Heart left ventricle (tissue), 16 donors: ENCODE measurements at regions not wholly inside any gene's neighbourhood (a gene's known extent, or its start where the extent isn't known, plus 50 kb on each side); places are given as distances from the start of the nearest gene placed in this dataset.
"Not testable (repeated sequence)": the region's sequence is repeated elsewhere in the genome, so short reads cannot be mapped to it uniquely, and the experiment has no call there.

ENCODE experiments used
- ATAC-seq, 4 donors: fragments of 200-7000 bp; cut with Tn5 transposase; one replicate each; pipeline ENCODE4 v1.9.1; 2020 to 2022; ENCODE audit warnings: moderate library complexity in 4 of 4, mild to moderate bottlenecking in 3 of 4, moderate number of reproducible peaks in 1 of 4
- DNase-seq, 5 donors: peaks; one replicate each; pipeline ENCODE4 v3.0.0-alpha.2; 2020
- H3K27ac ChIP-seq, 12 donors: fragments of 200-600 bp; sonication (generic) in 4 of 12; one replicate each; pipeline versions ENCODE4 v1.5.0 to v1.8.0; 2016 to 2022; ENCODE audit warnings: mild to moderate bottlenecking in 2 of 12
- H3K27me3 ChIP-seq, 9 donors: fragments of 200-600 bp; sonication (generic) in 2 of 9; one replicate each; pipeline versions ENCODE4 v1.5.1 to v1.8.0; 2016 to 2022; ENCODE audit warnings: mild to moderate bottlenecking in 3 of 9
- H3K36me3 ChIP-seq, 9 donors: fragments of 200-600 bp; sonication (generic) in 2 of 9; one replicate each; pipeline versions ENCODE4 v1.5.0 to v1.8.0; 2018 to 2022; ENCODE audit warnings: mild to moderate bottlenecking in 2 of 9
- H3K4me1 ChIP-seq, 12 donors: fragments of 200-600 bp; sonication (generic) in 4 of 12; one replicate each; pipeline versions ENCODE4 v1.5.0 to v1.8.0; 2016 to 2022; ENCODE audit warnings: mild to moderate bottlenecking in 3 of 12
- H3K4me3 ChIP-seq, 12 donors: fragments of 200-600 bp; sonication (generic) in 4 of 12; one replicate each; pipeline versions ENCODE4 v1.5.0 to v1.8.0; 2017 to 2022; ENCODE audit warnings: mild to moderate bottlenecking in 9 of 12, moderate library complexity in 4 of 12
- H3K9me3 ChIP-seq, 12 donors: fragments of 200-600 bp; sonication (generic) in 4 of 12; one replicate each; pipeline versions ENCODE4 v1.5.0 to v1.8.0; 2016 to 2022; ENCODE audit warnings: mild to moderate bottlenecking in 1 of 12
- POLR2A ChIP-seq, 2 donors: fragments of 450-650 bp; IDR thresholded peaks; one replicate each; pipeline ENCODE4 v1.6.1; 2017; ENCODE audit warnings: antibody characterized with exemption in 2 of 2, mild to moderate bottlenecking in 2 of 2, moderate library complexity in 2 of 2
- WGBS, 4 donors: extraction: QIAGEN DNeasy Blood & Tissue Kit in 2 of 4; methylation state at CpG; one replicate each; pipeline versions ENCODE4 v1.1.5 to v1.1.7; 2013 to 2018; 5-methylcytosine and 5-hydroxymethylcytosine counted together
- intact Hi-C, 10 donors: fragments of 100-400 bp; cut with DNase I; formaldehyde crosslinking; loops; one replicate each; pipeline versions ENCODE4 v1.11.1 to v1.14.2; 2022
- TF ChIP-seq, protein P1 (sequence below), 12 donors: fragments of 200-600 bp; sonication (generic) in 4 of 12; IDR thresholded peaks; one replicate each; pipeline versions ENCODE4 v1.5.0 to v1.8.0; 2018 to 2022; ENCODE audit warnings: antibody characterized with exemption in 12 of 12, mild to moderate bottlenecking in 5 of 12
- donor health status: ischemic (EF 13 %, LVEDD 7.1; RV severe dilation, severe dysfunction).
- donor health status: healthy with polysubstance abuse.
- donor health status: DM: no; HTN: yes; CAD: no.
- donor health status: DM: no; HTN: no; CAD: no.
- donor health status: ischemic (EF 25% LVEDD 6.9; RV normal size, moderate dysfunction).
- donor health status: ischemic (EF 25% LVEDD 5.7; RV mildly dilated, moderate dysfunction).
- donor health status: healthy.
- donor health status: DM: yes; HTN: yes; CAD: no.
- donor health status: ischemic (EF 35%, LVEDD 5.7; RV mildly dilated, moderate dysfunction).
- donor health status: nonischemic (EF 11% LVEDD 7.7; RV severe dilation, severe dysfunction).
- donor health status: DM: yes; HTN: yes; CAD: no.
- donor health status: PGD.
- donor health status: ischemic (EF 29% LVEDD 5.4; RV normal size, mild dysfunction).
- donor health status: nonischemic (EF 23%, LVEDD 6.1; RV moderate dilation, normal function).

DNA sequence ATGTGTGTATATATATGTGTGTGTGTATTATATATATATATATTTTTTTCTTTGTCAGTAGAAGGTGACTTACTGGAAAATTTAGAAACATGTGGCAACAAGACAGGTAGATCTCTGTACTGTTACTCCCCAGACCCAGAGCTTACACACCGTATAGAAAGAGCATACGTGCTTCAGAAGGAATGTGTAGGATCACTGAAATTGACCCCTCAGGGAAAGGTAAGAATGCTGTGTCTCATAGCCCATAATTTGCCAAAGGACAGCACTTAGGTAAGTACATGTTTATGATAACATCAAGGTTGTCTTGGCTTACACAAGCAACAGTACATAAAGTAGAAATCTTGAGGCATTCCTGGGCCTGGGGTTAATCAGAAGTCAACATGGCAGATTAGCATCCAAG, 54.2 kb upstream of the PDE3B start:
- 89 to 96% (median 93%) methylated on average over 2 of the region's 2 CpGs for WGBS, 4 donors
- TF ChIP-seq, protein P1, sequence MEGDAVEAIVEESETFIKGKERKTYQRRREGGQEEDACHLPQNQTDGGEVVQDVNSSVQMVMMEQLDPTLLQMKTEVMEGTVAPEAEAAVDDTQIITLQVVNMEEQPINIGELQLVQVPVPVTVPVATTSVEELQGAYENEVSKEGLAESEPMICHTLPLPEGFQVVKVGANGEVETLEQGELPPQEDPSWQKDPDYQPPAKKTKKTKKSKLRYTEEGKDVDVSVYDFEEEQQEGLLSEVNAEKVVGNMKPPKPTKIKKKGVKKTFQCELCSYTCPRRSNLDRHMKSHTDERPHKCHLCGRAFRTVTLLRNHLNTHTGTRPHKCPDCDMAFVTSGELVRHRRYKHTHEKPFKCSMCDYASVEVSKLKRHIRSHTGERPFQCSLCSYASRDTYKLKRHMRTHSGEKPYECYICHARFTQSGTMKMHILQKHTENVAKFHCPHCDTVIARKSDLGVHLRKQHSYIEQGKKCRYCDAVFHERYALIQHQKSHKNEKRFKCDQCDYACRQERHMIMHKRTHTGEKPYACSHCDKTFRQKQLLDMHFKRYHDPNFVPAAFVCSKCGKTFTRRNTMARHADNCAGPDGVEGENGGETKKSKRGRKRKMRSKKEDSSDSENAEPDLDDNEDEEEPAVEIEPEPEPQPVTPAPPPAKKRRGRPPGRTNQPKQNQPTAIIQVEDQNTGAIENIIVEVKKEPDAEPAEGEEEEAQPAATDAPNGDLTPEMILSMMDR (IDR thresholded peaks at IDR 0.05): no peak
- TF ChIP-seq POLR2A (IDR thresholded peaks at IDR 0.05): no peak
- no peak overlapping the region for H3K4me3 ChIP-seq
- no peaks in the 10 kb centered on the region for H3K9me3 ChIP-seq
- ATAC-seq (no peak), DNase-seq (no peak)
- no peaks in the 10 kb centered on the region for H3K36me3 ChIP-seq
- intact Hi-C loops: no loop called here
- no peak overlapping the region for H3K27ac ChIP-seq
- H3K4me1 ChIP-seq: peaks cover 0 to 7% (median 0%) of the 10 kb centered on the region in 12 donors
- H3K27me3 ChIP-seq: no peaks in the 10 kb centered on the region

DNA sequence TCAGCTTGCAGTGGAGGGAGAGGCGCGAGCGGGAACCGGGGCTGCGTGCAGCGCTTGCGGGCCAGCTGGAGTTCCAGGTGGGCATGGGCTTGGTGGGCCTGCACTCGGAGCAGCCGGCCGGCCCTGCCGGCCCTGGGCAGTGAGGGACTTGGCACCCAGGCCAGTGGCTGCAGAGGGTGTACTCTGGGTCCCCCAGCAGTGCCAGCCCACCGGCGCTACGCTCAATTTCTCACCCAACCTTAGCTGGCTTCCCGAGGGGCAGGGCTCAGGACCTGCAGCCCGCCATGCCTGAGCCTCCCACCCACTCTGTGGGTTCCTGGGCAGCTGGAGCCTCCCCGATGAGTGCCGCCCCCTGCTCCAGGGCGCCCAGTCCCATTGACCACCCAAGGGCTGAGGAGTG, 52.6 kb upstream of the PDE3B start:
- WGBS, 4 donors: 95 to 100% (median 96%) methylated on average over 5 to 19 of the region's 19 CpGs
- ATAC-seq, DNase-seq: not testable (repeated sequence)

DNA sequence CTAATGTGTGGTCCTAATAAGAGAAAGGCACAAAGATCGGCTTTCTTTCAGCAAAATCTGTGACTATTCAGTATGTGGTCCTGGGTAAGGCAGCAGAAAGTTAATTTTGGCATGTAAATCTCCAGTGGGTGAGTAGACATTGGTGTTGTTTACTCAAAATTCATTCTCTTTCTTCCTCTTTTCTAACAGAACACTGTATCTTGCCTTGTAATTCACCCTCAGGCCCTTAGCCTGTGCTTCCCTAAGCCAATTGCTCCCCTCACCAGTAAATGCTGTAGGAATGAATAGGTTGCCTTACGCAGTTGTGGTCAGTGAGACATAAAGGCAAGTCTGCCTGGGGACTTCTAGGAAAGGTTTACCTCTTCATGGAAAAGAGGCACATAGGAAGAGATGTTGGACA, 49.9 kb upstream of the PDE3B start:
- Histone ChIP-seq H3K9me3 (peaks cover 0 to 10% (median 0%) of the 10 kb centered on the region in 12 donors), H3K4me1 (no peaks in the 10 kb centered on the region), H3K4me3 (no peak overlapping the region), H3K36me3 (no peaks in the 10 kb centered on the region), H3K27me3 (no peaks in the 10 kb centered on the region), H3K27ac (no peak overlapping the region)
- no peak for ATAC-seq
- TF ChIP-seq, protein P1 (IDR thresholded peaks at IDR 0.05): no peak
- no peak for TF ChIP-seq POLR2A (IDR thresholded peaks at IDR 0.05)
- no peak for DNase-seq
- WGBS, 4 donors: 92 to 96% (median 95%) methylated on average over 2 of the region's 2 CpGs
- intact Hi-C loops: no loop called here

More for the DNA sequence above, 52.6 kb upstream of the PDE3B start:
- H3K36me3 ChIP-seq, intact Hi-C loops, H3K4me1 ChIP-seq, H3K27ac ChIP-seq, H3K27me3 ChIP-seq, H3K4me3 ChIP-seq, H3K9me3 ChIP-seq: not testable (repeated sequence)
